SK-N-SH (cell line): ENCODE measurements at regions not wholly inside any gene's neighbourhood (a gene's known extent, or its start where the extent isn't known, plus 50 kb on each side); places are given as distances from the start of the nearest gene placed in this dataset.

Experiments
- CTCF ChIA-PET: fragments of 300-600, 350-600 bp; formaldehyde crosslinking; extraction: SDS; loops from one replicate; lab custom pipeline; 2021; lab: Yijun Ruan, JAX
- POLR2A ChIA-PET: fragments of 350-600 bp; sonication (Branson Sonifier 250); formaldehyde crosslinking; extraction: SDS; loops from one replicate; lab custom pipeline; 2020; ENCODE audit warnings: antibody characterized with exemption, inconsistent platforms; lab: Yijun Ruan, JAX
- DNase-seq: peaks from one replicate; pipeline ENCODE4 v3.0.0; 2012
- H2AFZ ChIP-seq: fragments of 200-600 bp; sonication (generic); 2 replicates; pipeline ENCODE4 v1.8.1; 2016; ENCODE audit warnings: antibody characterized with exemption, mild to moderate bottlenecking, low read depth
- H3F3A ChIP-seq: fragments of 200-600 bp; sonication (generic); replicated peaks from 2 replicates; pipeline ENCODE3; 2016; ENCODE audit warnings: antibody characterized with exemption, mild to moderate bottlenecking; ENCODE audit not compliant: insufficient read depth
- H3K27ac ChIP-seq, 2 experiments: fragments of 200-500 bp in 1 of 2; fragments of 200-600 bp in 1 of 2; sonication (Bioruptor generic) in 1 of 2; sonication (generic), shearing (Covaris generic) in 1 of 2; 2 replicates each; pipeline versions ENCODE4 v1.5.1 to v1.6.1; 2014 to 2016; ENCODE audit warnings: low read depth in 2 of 2, inconsistent platforms in 1 of 2, low read length in 1 of 2, mild to moderate bottlenecking in 1 of 2, mixed read lengths in 1 of 2
- H3K27me3 ChIP-seq: fragments of 200-600 bp; sonication (generic), shearing (Covaris generic); 2 replicates; pipeline ENCODE4 v1.6.1; 2016; ENCODE audit warnings: mixed run types; ENCODE audit not compliant: insufficient read depth
- H3K36me3 ChIP-seq, 2 experiments: fragments of 200-500 bp in 1 of 2; fragments of 200-600 bp in 1 of 2; sonication (Bioruptor generic) in 1 of 2; sonication (generic) in 1 of 2; replicated peaks in 1 of 2; 2 replicates each; pipeline versions ENCODE3 to v1.5.1; 2014 to 2016; ENCODE audit warnings: low read length in 1 of 2, mild to moderate bottlenecking in 1 of 2; ENCODE audit not compliant: insufficient read depth in 2 of 2, control insufficient read depth in 1 of 2
- H3K4me1 ChIP-seq, 2 experiments: fragments of 200-500 bp in 1 of 2; fragments of 200-600 bp in 1 of 2; sonication (Bioruptor generic) in 1 of 2; sonication (generic), shearing (Covaris generic) in 1 of 2; 2 replicates each; pipeline versions ENCODE4 v1.5.1 to v1.6.1; 2014 to 2016; ENCODE audit warnings: low read depth in 1 of 2, low read length in 1 of 2, mixed run types in 1 of 2; ENCODE audit not compliant: insufficient read depth in 2 of 2, control insufficient read depth in 1 of 2
- H3K4me2 ChIP-seq: fragments of 200-600 bp; sonication (generic), shearing (Covaris generic); 2 replicates; pipeline ENCODE4 v1.6.1; 2017; ENCODE audit warnings: mixed run types
- H3K4me3 ChIP-seq, 2 experiments: fragments of 200-500 bp in 1 of 2; fragments of 200-600 bp in 1 of 2; sonication (Bioruptor generic) in 1 of 2; sonication (generic), shearing (Covaris generic) in 1 of 2; 2 replicates each; pipeline versions ENCODE4 v1.5.1 to v1.8.1; 2014 to 2016; ENCODE audit warnings: low read depth in 2 of 2, inconsistent platforms in 1 of 2, low read length in 1 of 2, mild to moderate bottlenecking in 1 of 2, mixed read lengths in 1 of 2, moderate library complexity in 1 of 2
- H3K79me2 ChIP-seq: fragments of 200-600 bp; sonication (generic); 2 replicates; pipeline ENCODE4 v1.8.1; 2017; ENCODE audit warnings: mild to moderate bottlenecking; ENCODE audit not compliant: insufficient read depth
- H3K9ac ChIP-seq: fragments of 200-600 bp; sonication (generic); 2 replicates; pipeline ENCODE4 v1.6.1; 2017; ENCODE audit warnings: mixed run types
- H3K9me2 ChIP-seq: fragments of 200-600 bp; sonication (generic); 2 replicates; pipeline ENCODE4 v1.6.1; 2017; ENCODE audit warnings: mixed run types
- H3K9me3 ChIP-seq: fragments of 200-600 bp; sonication (generic); 2 replicates; pipeline ENCODE4 v1.6.1; 2017; ENCODE audit warnings: mixed run types, mild to moderate bottlenecking, moderate library complexity
- H4K20me1 ChIP-seq: fragments of 200-600 bp; sonication (generic); 2 replicates; pipeline ENCODE4 v1.6.1; 2017; ENCODE audit warnings: mild to moderate bottlenecking, mixed run types; ENCODE audit not compliant: insufficient read depth
- ELF1 ChIP-seq: IDR thresholded peaks from 2 replicates; pipeline ENCODE4 v1.4.0; 2012
- EP300 ChIP-seq, 2 experiments: IDR thresholded peaks; 2 replicates each; pipeline versions ENCODE4 v1.4.0 to v1.6.1; 2012; ENCODE audit warnings: borderline replicate concordance in 1 of 2, low read depth in 1 of 2, low read length in 1 of 2
- EZH2phosphoT487 ChIP-seq: fragments of 200-600 bp; sonication (generic); IDR thresholded peaks from 2 replicates; pipeline ENCODE4 v1.6.1; 2017; ENCODE audit warnings: low read depth, mixed run types, mild to moderate bottlenecking, antibody characterized with exemption, moderate library complexity, borderline replicate concordance
- FOXJ3 ChIP-seq: sonication (generic); formaldehyde crosslinking; IDR thresholded peaks from 2 replicates; pipeline ENCODE4 v1.5.1; 2020; ENCODE audit warnings: mild to moderate bottlenecking, missing genetic modification reagents
- GABPA ChIP-seq: IDR thresholded peaks from 2 replicates; pipeline ENCODE4 v1.4.0; 2012; ENCODE audit warnings: low read depth, mild to moderate bottlenecking
- MXI1 ChIP-seq: IDR thresholded peaks from 2 replicates; pipeline ENCODE4 v1.6.1; 2012; ENCODE audit warnings: mild to moderate bottlenecking, low read depth, low read length, improper control_type of control experiment
- NFIC ChIP-seq: IDR thresholded peaks from 2 replicates; pipeline ENCODE4 v1.4.0; 2012; ENCODE audit warnings: borderline replicate concordance
- NRF1 ChIP-seq: IDR thresholded peaks from 2 replicates; pipeline ENCODE4 v1.6.1; 2012; ENCODE audit warnings: low read depth, mild to moderate bottlenecking, low read length
- RCOR1 ChIP-seq: fragments of 150-350 bp; IDR thresholded peaks from 2 replicates; pipeline ENCODE4 v1.6.1; 2017; ENCODE audit warnings: antibody characterized with exemption, low read length
- RXRA ChIP-seq: IDR thresholded peaks from 2 replicates; pipeline ENCODE4 v1.4.0; 2012; ENCODE audit warnings: low read depth, mild to moderate bottlenecking, borderline replicate concordance
- SIN3A ChIP-seq: IDR thresholded peaks from 2 replicates; pipeline ENCODE4 v1.6.1; 2012; ENCODE audit warnings: low read depth, mild to moderate bottlenecking, low read length, moderate library complexity, borderline replicate concordance
- SMC3 ChIP-seq: IDR thresholded peaks from 2 replicates; pipeline ENCODE4 v1.6.1; 2012; ENCODE audit warnings: low read depth, low read length, improper control_type of control experiment
- TAF1 ChIP-seq: IDR thresholded peaks from 2 replicates; pipeline ENCODE4 v1.6.1; 2012; ENCODE audit warnings: low read depth, mild to moderate bottlenecking, low read length, moderate library complexity, borderline replicate concordance
- TCF12 ChIP-seq: IDR thresholded peaks from 2 replicates; pipeline ENCODE4 v1.4.0; 2012
- YY1 ChIP-seq: IDR thresholded peaks from 2 replicates; pipeline ENCODE4 v1.4.0; 2012; ENCODE audit warnings: low read depth, mild to moderate bottlenecking
- TF ChIP-seq, protein P1 (sequence below): IDR thresholded peaks from 2 replicates; pipeline ENCODE4 v1.4.0; 2012; ENCODE audit warnings: low read depth, borderline replicate concordance
- TF ChIP-seq, protein P2 (sequence below): IDR thresholded peaks from 2 replicates; pipeline ENCODE4 v1.4.0; 2012; ENCODE audit warnings: low read depth, borderline replicate concordance
- TF ChIP-seq, protein P3 (sequence below): fragments of 200-600 bp; sonication (generic); IDR thresholded peaks from 2 replicates; pipeline ENCODE4 v1.6.1; 2017; ENCODE audit warnings: antibody characterized with exemption, mild to moderate bottlenecking, moderate library complexity
- TF ChIP-seq, protein P4 (sequence below): IDR thresholded peaks from 2 replicates; pipeline ENCODE4; 2012
- TF ChIP-seq, protein P5 (sequence below): IDR thresholded peaks from 2 replicates; pipeline ENCODE4 v1.4.0; 2012; ENCODE audit warnings: low read depth
- TF ChIP-seq, protein P6 (sequence below): IDR thresholded peaks from 2 replicates; pipeline ENCODE4 v1.6.1; 2012; ENCODE audit warnings: mild to moderate bottlenecking, low read depth, low read length, moderate library complexity

DNA sequence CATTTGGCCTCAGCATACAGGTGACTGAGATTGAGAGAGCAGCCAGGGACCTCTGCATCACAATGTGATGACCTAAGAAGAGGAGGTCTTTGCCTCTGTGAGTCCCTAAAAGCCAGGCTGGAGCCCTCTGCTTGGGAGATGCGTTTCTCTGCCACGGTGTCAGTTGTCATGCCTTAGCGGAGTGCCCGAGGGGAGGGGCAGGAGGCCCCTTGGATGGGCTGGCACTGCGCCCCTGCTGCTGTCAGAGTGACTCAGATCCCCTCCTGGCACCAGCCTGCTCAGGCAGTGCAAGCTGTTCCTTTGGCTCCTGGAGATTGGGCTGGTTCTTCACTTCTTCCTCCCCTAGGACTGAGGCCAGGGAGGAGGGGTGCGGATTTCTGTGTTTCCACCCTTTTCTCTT, 64.9 kb upstream of the KCNA5 start (continued):
- TF ChIP-seq, protein P1, sequence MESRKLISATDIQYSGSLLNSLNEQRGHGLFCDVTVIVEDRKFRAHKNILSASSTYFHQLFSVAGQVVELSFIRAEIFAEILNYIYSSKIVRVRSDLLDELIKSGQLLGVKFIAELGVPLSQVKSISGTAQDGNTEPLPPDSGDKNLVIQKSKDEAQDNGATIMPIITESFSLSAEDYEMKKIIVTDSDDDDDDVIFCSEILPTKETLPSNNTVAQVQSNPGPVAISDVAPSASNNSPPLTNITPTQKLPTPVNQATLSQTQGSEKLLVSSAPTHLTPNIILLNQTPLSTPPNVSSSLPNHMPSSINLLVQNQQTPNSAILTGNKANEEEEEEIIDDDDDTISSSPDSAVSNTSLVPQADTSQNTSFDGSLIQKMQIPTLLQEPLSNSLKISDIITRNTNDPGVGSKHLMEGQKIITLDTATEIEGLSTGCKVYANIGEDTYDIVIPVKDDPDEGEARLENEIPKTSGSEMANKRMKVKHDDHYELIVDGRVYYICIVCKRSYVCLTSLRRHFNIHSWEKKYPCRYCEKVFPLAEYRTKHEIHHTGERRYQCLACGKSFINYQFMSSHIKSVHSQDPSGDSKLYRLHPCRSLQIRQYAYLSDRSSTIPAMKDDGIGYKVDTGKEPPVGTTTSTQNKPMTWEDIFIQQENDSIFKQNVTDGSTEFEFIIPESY: no peak
- TF ChIP-seq, protein P2, sequence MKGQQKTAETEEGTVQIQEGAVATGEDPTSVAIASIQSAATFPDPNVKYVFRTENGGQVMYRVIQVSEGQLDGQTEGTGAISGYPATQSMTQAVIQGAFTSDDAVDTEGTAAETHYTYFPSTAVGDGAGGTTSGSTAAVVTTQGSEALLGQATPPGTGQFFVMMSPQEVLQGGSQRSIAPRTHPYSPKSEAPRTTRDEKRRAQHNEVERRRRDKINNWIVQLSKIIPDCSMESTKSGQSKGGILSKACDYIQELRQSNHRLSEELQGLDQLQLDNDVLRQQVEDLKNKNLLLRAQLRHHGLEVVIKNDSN: no peak
- TF ChIP-seq TAF1: no peak
- TF ChIP-seq, protein P3, sequence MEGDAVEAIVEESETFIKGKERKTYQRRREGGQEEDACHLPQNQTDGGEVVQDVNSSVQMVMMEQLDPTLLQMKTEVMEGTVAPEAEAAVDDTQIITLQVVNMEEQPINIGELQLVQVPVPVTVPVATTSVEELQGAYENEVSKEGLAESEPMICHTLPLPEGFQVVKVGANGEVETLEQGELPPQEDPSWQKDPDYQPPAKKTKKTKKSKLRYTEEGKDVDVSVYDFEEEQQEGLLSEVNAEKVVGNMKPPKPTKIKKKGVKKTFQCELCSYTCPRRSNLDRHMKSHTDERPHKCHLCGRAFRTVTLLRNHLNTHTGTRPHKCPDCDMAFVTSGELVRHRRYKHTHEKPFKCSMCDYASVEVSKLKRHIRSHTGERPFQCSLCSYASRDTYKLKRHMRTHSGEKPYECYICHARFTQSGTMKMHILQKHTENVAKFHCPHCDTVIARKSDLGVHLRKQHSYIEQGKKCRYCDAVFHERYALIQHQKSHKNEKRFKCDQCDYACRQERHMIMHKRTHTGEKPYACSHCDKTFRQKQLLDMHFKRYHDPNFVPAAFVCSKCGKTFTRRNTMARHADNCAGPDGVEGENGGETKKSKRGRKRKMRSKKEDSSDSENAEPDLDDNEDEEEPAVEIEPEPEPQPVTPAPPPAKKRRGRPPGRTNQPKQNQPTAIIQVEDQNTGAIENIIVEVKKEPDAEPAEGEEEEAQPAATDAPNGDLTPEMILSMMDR: no peak
- no peak for TF ChIP-seq GABPA
- TF ChIP-seq RCOR1: no peak
- TF ChIP-seq YY1: no peak
- TF ChIP-seq, protein P4, sequence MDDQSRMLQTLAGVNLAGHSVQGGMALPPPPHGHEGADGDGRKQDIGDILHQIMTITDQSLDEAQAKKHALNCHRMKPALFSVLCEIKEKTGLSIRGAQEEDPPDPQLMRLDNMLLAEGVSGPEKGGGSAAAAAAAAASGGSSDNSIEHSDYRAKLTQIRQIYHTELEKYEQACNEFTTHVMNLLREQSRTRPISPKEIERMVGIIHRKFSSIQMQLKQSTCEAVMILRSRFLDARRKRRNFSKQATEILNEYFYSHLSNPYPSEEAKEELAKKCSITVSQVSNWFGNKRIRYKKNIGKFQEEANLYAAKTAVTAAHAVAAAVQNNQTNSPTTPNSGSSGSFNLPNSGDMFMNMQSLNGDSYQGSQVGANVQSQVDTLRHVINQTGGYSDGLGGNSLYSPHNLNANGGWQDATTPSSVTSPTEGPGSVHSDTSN: peak; percentile 30; the same call in 1 of the 2 replicates
- no peak for TF ChIP-seq ELF1
- TF ChIP-seq NRF1: no peak
- TF ChIP-seq, protein P5, sequence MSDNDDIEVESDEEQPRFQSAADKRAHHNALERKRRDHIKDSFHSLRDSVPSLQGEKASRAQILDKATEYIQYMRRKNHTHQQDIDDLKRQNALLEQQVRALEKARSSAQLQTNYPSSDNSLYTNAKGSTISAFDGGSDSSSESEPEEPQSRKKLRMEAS: peak; percentile 38
- no peak for TF ChIP-seq SIN3A
- TF ChIP-seq RXRA: no peak

DNA sequence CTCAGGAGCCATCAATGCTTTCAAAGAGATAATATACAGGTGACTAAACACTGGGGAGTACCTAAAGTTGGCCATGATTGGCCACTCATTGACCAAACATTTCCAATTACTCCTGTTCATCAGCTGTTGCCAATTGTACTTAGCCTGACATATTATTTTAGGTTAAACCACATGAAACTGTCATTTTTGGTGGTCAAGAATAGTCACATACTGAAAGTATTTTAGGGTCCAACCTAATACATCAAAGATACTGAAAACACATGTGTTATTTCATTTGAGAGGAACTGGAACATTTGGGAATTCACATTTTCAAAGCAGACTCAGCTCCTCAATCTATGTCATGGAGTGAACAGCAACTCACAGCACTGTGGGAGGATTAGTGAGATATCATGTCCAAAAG, 63.9 kb upstream of the KCNA5 start:
- H3K79me2 ChIP-seq: no peaks in the 10 kb centered on the region
- no peak overlapping the region for H3K27ac ChIP-seq
- H3K4me3 ChIP-seq: no peak overlapping the region
- H3K9me2 ChIP-seq: no peaks in the 10 kb centered on the region
- ChIA-PET POLR2A (no interaction called here), CTCF (interaction anchor here (1.2 kb wide), 1 partner anchor 124 kb away, joined by 3 read pairs; no protein-coding TSS in a partner anchor)
- H4K20me1 ChIP-seq: no peaks in the 10 kb centered on the region
- no peak overlapping the region for H2AFZ ChIP-seq
- peaks cover 0 to 8% of the 10 kb centered on the region in 2 experiments; a peak in 2 of 4 replicates for H3K4me1 ChIP-seq
- no peaks in the 10 kb centered on the region for H3K9me3 ChIP-seq
- H3K27me3 ChIP-seq: peaks cover 40% of the 10 kb centered on the region
- H3F3A ChIP-seq: no peaks in the 10 kb centered on the region
- H3K9ac ChIP-seq: no peak overlapping the region
- peak overlapping the region; percentile 64; the same call in 1 of the 2 replicates for H3K4me2 ChIP-seq
- no peak for DNase-seq
- no peaks in the 10 kb centered on the region for H3K36me3 ChIP-seq
- no peak for TF ChIP-seq TCF12
- TF ChIP-seq NRF1: no peak
- no peak for TF ChIP-seq GABPA
- TF ChIP-seq ELF1: no peak
- no peak for TF ChIP-seq FOXJ3 (CRISPR knock-in tag)
- no peak for TF ChIP-seq SMC3
- TF ChIP-seq, protein P6, sequence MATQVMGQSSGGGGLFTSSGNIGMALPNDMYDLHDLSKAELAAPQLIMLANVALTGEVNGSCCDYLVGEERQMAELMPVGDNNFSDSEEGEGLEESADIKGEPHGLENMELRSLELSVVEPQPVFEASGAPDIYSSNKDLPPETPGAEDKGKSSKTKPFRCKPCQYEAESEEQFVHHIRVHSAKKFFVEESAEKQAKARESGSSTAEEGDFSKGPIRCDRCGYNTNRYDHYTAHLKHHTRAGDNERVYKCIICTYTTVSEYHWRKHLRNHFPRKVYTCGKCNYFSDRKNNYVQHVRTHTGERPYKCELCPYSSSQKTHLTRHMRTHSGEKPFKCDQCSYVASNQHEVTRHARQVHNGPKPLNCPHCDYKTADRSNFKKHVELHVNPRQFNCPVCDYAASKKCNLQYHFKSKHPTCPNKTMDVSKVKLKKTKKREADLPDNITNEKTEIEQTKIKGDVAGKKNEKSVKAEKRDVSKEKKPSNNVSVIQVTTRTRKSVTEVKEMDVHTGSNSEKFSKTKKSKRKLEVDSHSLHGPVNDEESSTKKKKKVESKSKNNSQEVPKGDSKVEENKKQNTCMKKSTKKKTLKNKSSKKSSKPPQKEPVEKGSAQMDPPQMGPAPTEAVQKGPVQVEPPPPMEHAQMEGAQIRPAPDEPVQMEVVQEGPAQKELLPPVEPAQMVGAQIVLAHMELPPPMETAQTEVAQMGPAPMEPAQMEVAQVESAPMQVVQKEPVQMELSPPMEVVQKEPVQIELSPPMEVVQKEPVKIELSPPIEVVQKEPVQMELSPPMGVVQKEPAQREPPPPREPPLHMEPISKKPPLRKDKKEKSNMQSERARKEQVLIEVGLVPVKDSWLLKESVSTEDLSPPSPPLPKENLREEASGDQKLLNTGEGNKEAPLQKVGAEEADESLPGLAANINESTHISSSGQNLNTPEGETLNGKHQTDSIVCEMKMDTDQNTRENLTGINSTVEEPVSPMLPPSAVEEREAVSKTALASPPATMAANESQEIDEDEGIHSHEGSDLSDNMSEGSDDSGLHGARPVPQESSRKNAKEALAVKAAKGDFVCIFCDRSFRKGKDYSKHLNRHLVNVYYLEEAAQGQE: no peak
- TF ChIP-seq EZH2phosphoT487: no peak
- no peak for TF ChIP-seq NFIC
- TF ChIP-seq, protein P1: no peak
- TF ChIP-seq EP300 (IDR thresholded peaks at IDR 0.05; ENCODE audit: borderline replicate concordance in 1 of 2, low read depth in 1 of 2, low read length in 1 of 2): no peak
- TF ChIP-seq MXI1: no peak
